Ovary (tissue), 3 donors: ENCODE measurements at regions not wholly inside any gene's neighbourhood (a gene's known extent, or its start where the extent isn't known, plus 50 kb on each side); places are given as distances from the start of the nearest gene placed in this dataset.

Source experiments
- EP300 ChIP-seq: sonication (generic); formaldehyde crosslinking; IDR thresholded peaks from one replicate; pipeline ENCODE4 v1.6.1; 2017; ENCODE audit warnings: antibody characterized with exemption
- POLR2A ChIP-seq: fragments of 450-650 bp; IDR thresholded peaks from one replicate; pipeline ENCODE4 v1.6.1; 2017; ENCODE audit warnings: antibody characterized with exemption, mild to moderate bottlenecking, moderate library complexity
- TF ChIP-seq, protein P1 (sequence below), 3 donors: fragments of 450-650 bp in 2 of 3; fragments of 200-600 bp in 1 of 3; IDR thresholded peaks; one replicate each; pipeline versions ENCODE4 v1.5.1 to v1.8.0; 2016 to 2022; ENCODE audit warnings: antibody characterized with exemption in 3 of 3, mild to moderate bottlenecking in 1 of 3
- donor health status: DM: no; HTN: no; CAD: no.

DNA sequence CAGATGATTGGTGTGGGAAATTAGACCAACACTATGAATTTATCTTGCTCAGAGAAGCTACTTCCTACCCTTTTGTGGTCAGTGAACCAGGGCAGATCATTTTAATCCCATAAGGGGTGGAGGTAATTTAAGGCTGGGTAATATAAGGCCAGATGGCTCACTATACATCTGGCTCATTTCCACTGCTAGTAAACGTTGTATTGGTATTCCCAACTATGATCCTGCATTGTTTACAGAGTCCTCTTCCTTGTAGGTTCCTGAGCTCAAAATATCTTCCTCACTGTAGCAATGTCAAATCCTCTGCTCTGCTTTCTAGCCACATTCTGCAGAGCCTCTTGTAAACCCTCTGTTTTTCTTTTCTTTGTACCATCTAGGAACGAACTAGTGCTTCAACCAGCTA, 93.0 kb upstream of the MGAT4C start:
- TF ChIP-seq, protein P1, sequence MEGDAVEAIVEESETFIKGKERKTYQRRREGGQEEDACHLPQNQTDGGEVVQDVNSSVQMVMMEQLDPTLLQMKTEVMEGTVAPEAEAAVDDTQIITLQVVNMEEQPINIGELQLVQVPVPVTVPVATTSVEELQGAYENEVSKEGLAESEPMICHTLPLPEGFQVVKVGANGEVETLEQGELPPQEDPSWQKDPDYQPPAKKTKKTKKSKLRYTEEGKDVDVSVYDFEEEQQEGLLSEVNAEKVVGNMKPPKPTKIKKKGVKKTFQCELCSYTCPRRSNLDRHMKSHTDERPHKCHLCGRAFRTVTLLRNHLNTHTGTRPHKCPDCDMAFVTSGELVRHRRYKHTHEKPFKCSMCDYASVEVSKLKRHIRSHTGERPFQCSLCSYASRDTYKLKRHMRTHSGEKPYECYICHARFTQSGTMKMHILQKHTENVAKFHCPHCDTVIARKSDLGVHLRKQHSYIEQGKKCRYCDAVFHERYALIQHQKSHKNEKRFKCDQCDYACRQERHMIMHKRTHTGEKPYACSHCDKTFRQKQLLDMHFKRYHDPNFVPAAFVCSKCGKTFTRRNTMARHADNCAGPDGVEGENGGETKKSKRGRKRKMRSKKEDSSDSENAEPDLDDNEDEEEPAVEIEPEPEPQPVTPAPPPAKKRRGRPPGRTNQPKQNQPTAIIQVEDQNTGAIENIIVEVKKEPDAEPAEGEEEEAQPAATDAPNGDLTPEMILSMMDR (IDR thresholded peaks at IDR 0.05) = no peak
- TF ChIP-seq POLR2A (no peak), EP300 (no peak)
